ENCODE measurements at regions not wholly inside any gene's neighbourhood (a gene's known extent, or its start where the extent isn't known, plus 50 kb on each side); places are given as distances from the start of the nearest gene placed in this dataset.

DNA sequence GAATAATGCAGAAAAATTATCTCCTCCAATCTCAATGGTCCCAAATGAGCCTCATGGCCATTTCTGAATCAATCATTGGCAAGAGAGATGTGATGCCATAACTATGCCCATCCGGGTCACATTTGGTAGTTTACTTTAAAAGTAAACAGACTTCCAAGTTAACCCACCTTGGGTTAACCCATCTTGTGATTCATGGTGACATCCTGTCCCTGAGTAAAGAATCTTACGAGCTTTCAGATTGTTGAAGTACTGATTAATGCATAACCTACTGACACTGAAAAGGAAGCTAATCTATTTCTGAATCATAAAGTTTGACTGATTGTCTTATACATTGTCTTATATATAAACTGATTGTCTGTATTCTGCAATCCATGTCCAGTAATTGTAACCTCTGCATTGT lies 467.2 kb upstream of the AGTR1 start:
- TF ChIP-seq MAZ (IDR thresholded peaks at IDR 0.05; ENCODE audit: borderline replicate concordance, low read depth, low read length) (no peak), FOS (IDR thresholded peaks at IDR 0.05; ENCODE audit: low read depth, low read length) (no peak), CEBPB (IDR thresholded peaks at IDR 0.05; ENCODE audit: low read depth, low read length) (no peak), NFE2L2 (IDR thresholded peaks at IDR 0.05; ENCODE audit: low read depth, low read length) (no peak), RFX5 (IDR thresholded peaks at IDR 0.05; ENCODE audit: low read depth, low read length) (no peak), RAD21 (IDR thresholded peaks at IDR 0.05; ENCODE audit: low read length) (no peak), MXI1 (IDR thresholded peaks at IDR 0.05; ENCODE audit: borderline replicate concordance, low read depth, low read length) (no peak), POLR2A (IDR thresholded peaks at IDR 0.05; ENCODE audit: low read depth, low read length) (no peak), RCOR1 (IDR thresholded peaks at IDR 0.05; ENCODE audit: insufficient replicate concordance, low read length) (no peak)
- TF ChIP-seq, protein P1, sequence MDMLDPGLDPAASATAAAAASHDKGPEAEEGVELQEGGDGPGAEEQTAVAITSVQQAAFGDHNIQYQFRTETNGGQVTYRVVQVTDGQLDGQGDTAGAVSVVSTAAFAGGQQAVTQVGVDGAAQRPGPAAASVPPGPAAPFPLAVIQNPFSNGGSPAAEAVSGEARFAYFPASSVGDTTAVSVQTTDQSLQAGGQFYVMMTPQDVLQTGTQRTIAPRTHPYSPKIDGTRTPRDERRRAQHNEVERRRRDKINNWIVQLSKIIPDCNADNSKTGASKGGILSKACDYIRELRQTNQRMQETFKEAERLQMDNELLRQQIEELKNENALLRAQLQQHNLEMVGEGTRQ (IDR thresholded peaks at IDR 0.05; ENCODE audit: low read depth, low read length) = no peak
- TF ChIP-seq, protein P2, sequence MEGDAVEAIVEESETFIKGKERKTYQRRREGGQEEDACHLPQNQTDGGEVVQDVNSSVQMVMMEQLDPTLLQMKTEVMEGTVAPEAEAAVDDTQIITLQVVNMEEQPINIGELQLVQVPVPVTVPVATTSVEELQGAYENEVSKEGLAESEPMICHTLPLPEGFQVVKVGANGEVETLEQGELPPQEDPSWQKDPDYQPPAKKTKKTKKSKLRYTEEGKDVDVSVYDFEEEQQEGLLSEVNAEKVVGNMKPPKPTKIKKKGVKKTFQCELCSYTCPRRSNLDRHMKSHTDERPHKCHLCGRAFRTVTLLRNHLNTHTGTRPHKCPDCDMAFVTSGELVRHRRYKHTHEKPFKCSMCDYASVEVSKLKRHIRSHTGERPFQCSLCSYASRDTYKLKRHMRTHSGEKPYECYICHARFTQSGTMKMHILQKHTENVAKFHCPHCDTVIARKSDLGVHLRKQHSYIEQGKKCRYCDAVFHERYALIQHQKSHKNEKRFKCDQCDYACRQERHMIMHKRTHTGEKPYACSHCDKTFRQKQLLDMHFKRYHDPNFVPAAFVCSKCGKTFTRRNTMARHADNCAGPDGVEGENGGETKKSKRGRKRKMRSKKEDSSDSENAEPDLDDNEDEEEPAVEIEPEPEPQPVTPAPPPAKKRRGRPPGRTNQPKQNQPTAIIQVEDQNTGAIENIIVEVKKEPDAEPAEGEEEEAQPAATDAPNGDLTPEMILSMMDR (conservative IDR thresholded peaks at IDR 0.05; ENCODE audit: low read depth, low read length) = no peak
- TF ChIP-seq, protein P3, sequence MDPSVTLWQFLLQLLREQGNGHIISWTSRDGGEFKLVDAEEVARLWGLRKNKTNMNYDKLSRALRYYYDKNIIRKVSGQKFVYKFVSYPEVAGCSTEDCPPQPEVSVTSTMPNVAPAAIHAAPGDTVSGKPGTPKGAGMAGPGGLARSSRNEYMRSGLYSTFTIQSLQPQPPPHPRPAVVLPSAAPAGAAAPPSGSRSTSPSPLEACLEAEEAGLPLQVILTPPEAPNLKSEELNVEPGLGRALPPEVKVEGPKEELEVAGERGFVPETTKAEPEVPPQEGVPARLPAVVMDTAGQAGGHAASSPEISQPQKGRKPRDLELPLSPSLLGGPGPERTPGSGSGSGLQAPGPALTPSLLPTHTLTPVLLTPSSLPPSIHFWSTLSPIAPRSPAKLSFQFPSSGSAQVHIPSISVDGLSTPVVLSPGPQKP (IDR thresholded peaks at IDR 0.05; ENCODE audit: borderline replicate concordance, low read depth, low read length) = no peak

Data from IMR-90 (cell line).